ENCODE measurements at regions not wholly inside any gene's neighbourhood (a gene's known extent, or its start where the extent isn't known, plus 50 kb on each side); places are given as distances from the start of the nearest gene placed in this dataset.
A peak's percentile ranks its signal among the peaks of the same experiment; 100 is the strongest.

- Histone ChIP-seq H2AK5ac (ENCODE audit: low read length, severe bottlenecking) (no peak overlapping the region), H3K23ac (ENCODE audit: low read length in 2 of 2) (peak overlapping the region in 1 of 2 experiments; percentile 19), H3K18ac (ENCODE audit: low read depth in 1 of 2, low read length in 2 of 2) (peak overlapping the region; percentile 58 to 84), H3K27me3 (ENCODE audit: control insufficient read depth in 1 of 2, insufficient read depth in 1 of 2, low read length in 2 of 2) (no peaks in the 10 kb centered on the region), H3K4me1 (ENCODE audit: control insufficient read depth, insufficient read depth, low read depth, low read length) (peaks cover 16% of the 10 kb centered on the region), H3K9ac (ENCODE audit: low read length) (peak overlapping the region; percentile 74), H3K4me2 (ENCODE audit: low read length, poor library complexity, severe bottlenecking) (no peak overlapping the region), H3K9me3 (ENCODE audit: control insufficient read depth, low read length) (no peaks in the 10 kb centered on the region), H2BK15ac (ENCODE audit: low read depth, poor library complexity, severe bottlenecking) (no peak overlapping the region), H2BK120ac (ENCODE audit: low read depth, low read length) (peak overlapping the region; percentile 54), H3K4me3 (ENCODE audit: insufficient read depth in 1 of 2, low read depth in 1 of 2, low read length in 2 of 2) (peak overlapping the region in 1 of 2 experiments; percentile 54), H3K14ac (ENCODE audit: low read length in 2 of 2) (no peak overlapping the region), H3K27ac (ENCODE audit: low read length, poor library complexity, severe bottlenecking) (no peak overlapping the region), H2BK12ac (ENCODE audit: low read length in 2 of 2) (peak overlapping the region; percentile 2 to 82), H3K4ac (ENCODE audit: low read depth in 1 of 2, low read length in 2 of 2) (peak overlapping the region in 1 of 2 experiments; percentile 92), H4K91ac (ENCODE audit: low read length) (peak overlapping the region; percentile 73), H3K36me3 (ENCODE audit: control insufficient read depth in 1 of 2, insufficient read depth in 2 of 2, low read depth in 1 of 2, low read length in 2 of 2) (no peaks in the 10 kb centered on the region), H2BK5ac (ENCODE audit: low read depth, low read length, poor library complexity, severe bottlenecking) (no peak overlapping the region), H3K79me1 (replicated peaks; ENCODE audit: low read length, poor library complexity, severe bottlenecking) (no peaks in the 10 kb centered on the region), H4K8ac (ENCODE audit: low read length) (peak overlapping the region; percentile 71), H2AFZ (ENCODE audit: low read depth, low read length) (no peak overlapping the region)
- WGBS = 52% methylated on average over 8 of the region's 8 CpGs
- peak; percentile 91 for DNase-seq
Observed at GRCh38 chr1:244349103-244349531, 102.6 kb downstream of the ADSS2 start.

- Histone ChIP-seq H2BK5ac (ENCODE audit: low read depth, low read length, poor library complexity, severe bottlenecking) (no peak overlapping the region), H3K9ac (ENCODE audit: low read length) (peak overlapping the region; percentile 74), H3K9me3 (ENCODE audit: control insufficient read depth, low read length) (no peaks in the 10 kb centered on the region), H2BK12ac (ENCODE audit: low read length in 2 of 2) (no peak overlapping the region), H2BK15ac (ENCODE audit: low read depth, poor library complexity, severe bottlenecking) (no peak overlapping the region), H3K18ac (ENCODE audit: low read depth in 1 of 2, low read length in 2 of 2) (no peak overlapping the region), H4K8ac (ENCODE audit: low read length) (no peak overlapping the region), H3K27me3 (ENCODE audit: control insufficient read depth in 1 of 2, insufficient read depth in 1 of 2, low read length in 2 of 2) (no peaks in the 10 kb centered on the region), H2AFZ (ENCODE audit: low read depth, low read length) (no peak overlapping the region), H2BK120ac (ENCODE audit: low read depth, low read length) (no peak overlapping the region), H3K79me1 (replicated peaks; ENCODE audit: low read length, poor library complexity, severe bottlenecking) (no peaks in the 10 kb centered on the region), H3K14ac (ENCODE audit: low read length in 2 of 2) (no peak overlapping the region), H2AK5ac (ENCODE audit: low read length, severe bottlenecking) (no peak overlapping the region), H3K36me3 (ENCODE audit: control insufficient read depth in 1 of 2, insufficient read depth in 2 of 2, low read depth in 1 of 2, low read length in 2 of 2) (no peaks in the 10 kb centered on the region), H3K27ac (ENCODE audit: low read length, poor library complexity, severe bottlenecking) (no peak overlapping the region), H3K4ac (ENCODE audit: low read depth in 1 of 2, low read length in 2 of 2) (no peak overlapping the region), H3K4me3 (ENCODE audit: insufficient read depth in 1 of 2, low read depth in 1 of 2, low read length in 2 of 2) (peak overlapping the region in 1 of 2 experiments; percentile 54), H3K23ac (ENCODE audit: low read length in 2 of 2) (no peak overlapping the region), H3K4me2 (ENCODE audit: low read length, poor library complexity, severe bottlenecking) (no peak overlapping the region), H4K91ac (ENCODE audit: low read length) (peak overlapping the region; percentile 29), H3K4me1 (ENCODE audit: control insufficient read depth, insufficient read depth, low read depth, low read length) (peaks cover 16% of the 10 kb centered on the region)
- 3% methylated on average over 8 of the region's 8 CpGs for WGBS
- no peak for DNase-seq
Observed at GRCh38 chr1:244349581-244350001, 102.1 kb downstream of the ADSS2 start.

- Histone ChIP-seq H3K4me1 (ENCODE audit: control insufficient read depth, insufficient read depth, low read depth, low read length) (peaks cover 16% of the 10 kb centered on the region), H4K8ac (ENCODE audit: low read length) (no peak overlapping the region), H3K4me2 (ENCODE audit: low read length, poor library complexity, severe bottlenecking) (no peak overlapping the region), H2AFZ (ENCODE audit: low read depth, low read length) (no peak overlapping the region), H3K18ac (ENCODE audit: low read depth in 1 of 2, low read length in 2 of 2) (no peak overlapping the region), H3K4me3 (ENCODE audit: insufficient read depth in 1 of 2, low read depth in 1 of 2, low read length in 2 of 2) (peak overlapping the region in 1 of 2 experiments; percentile 54), H2AK5ac (ENCODE audit: low read length, severe bottlenecking) (no peak overlapping the region), H3K27ac (ENCODE audit: low read length, poor library complexity, severe bottlenecking) (no peak overlapping the region), H3K9ac (ENCODE audit: low read length) (no peak overlapping the region), H3K9me3 (ENCODE audit: control insufficient read depth, low read length) (no peaks in the 10 kb centered on the region), H2BK12ac (ENCODE audit: low read length in 2 of 2) (no peak overlapping the region), H2BK120ac (ENCODE audit: low read depth, low read length) (no peak overlapping the region), H2BK5ac (ENCODE audit: low read depth, low read length, poor library complexity, severe bottlenecking) (no peak overlapping the region), H3K27me3 (ENCODE audit: control insufficient read depth in 1 of 2, insufficient read depth in 1 of 2, low read length in 2 of 2) (no peaks in the 10 kb centered on the region), H2BK15ac (ENCODE audit: low read depth, poor library complexity, severe bottlenecking) (no peak overlapping the region), H3K4ac (ENCODE audit: low read depth in 1 of 2, low read length in 2 of 2) (no peak overlapping the region), H3K79me1 (replicated peaks; ENCODE audit: low read length, poor library complexity, severe bottlenecking) (no peaks in the 10 kb centered on the region), H3K14ac (ENCODE audit: low read length in 2 of 2) (no peak overlapping the region), H3K36me3 (ENCODE audit: control insufficient read depth in 1 of 2, insufficient read depth in 2 of 2, low read depth in 1 of 2, low read length in 2 of 2) (no peaks in the 10 kb centered on the region), H4K91ac (ENCODE audit: low read length) (no peak overlapping the region), H3K23ac (ENCODE audit: low read length in 2 of 2) (no peak overlapping the region)
- DNase-seq = no peak
- WGBS = 88% methylated on average over 5 of the region's 6 CpGs
Observed at GRCh38 chr1:244350027-244350426, 101.7 kb downstream of the ADSS2 start.

GRCh38 chr1:244352156-244352830 is 99.4 kb downstream of the ADSS2 start:
- Histone ChIP-seq H2BK15ac (ENCODE audit: low read depth, poor library complexity, severe bottlenecking) (peak overlapping the region; percentile 52), H2BK12ac (ENCODE audit: low read length in 2 of 2) (peak overlapping the region in 1 of 2 experiments; percentile 96), H3K14ac (ENCODE audit: low read length in 2 of 2) (no peak overlapping the region), H3K9ac (ENCODE audit: low read length) (no peak overlapping the region), H2BK120ac (ENCODE audit: low read depth, low read length) (peak overlapping the region; percentile 19), H3K18ac (ENCODE audit: low read depth in 1 of 2, low read length in 2 of 2) (peak overlapping the region in 1 of 2 experiments; percentile 54), H3K4me1 (ENCODE audit: control insufficient read depth, insufficient read depth, low read depth, low read length) (peaks cover 16% of the 10 kb centered on the region), H3K23ac (ENCODE audit: low read length in 2 of 2) (no peak overlapping the region), H3K9me3 (ENCODE audit: control insufficient read depth, low read length) (no peaks in the 10 kb centered on the region), H2AFZ (ENCODE audit: low read depth, low read length) (no peak overlapping the region), H2AK5ac (ENCODE audit: low read length, severe bottlenecking) (peak overlapping the region; percentile 23), H3K79me1 (replicated peaks; ENCODE audit: low read length, poor library complexity, severe bottlenecking) (no peaks in the 10 kb centered on the region), H3K27ac (ENCODE audit: low read length, poor library complexity, severe bottlenecking) (peak overlapping the region; percentile 80), H3K4me2 (ENCODE audit: low read length, poor library complexity, severe bottlenecking) (peak overlapping the region; percentile 38), H3K27me3 (ENCODE audit: control insufficient read depth in 1 of 2, insufficient read depth in 1 of 2, low read length in 2 of 2) (no peaks in the 10 kb centered on the region), H3K4me3 (ENCODE audit: insufficient read depth in 1 of 2, low read depth in 1 of 2, low read length in 2 of 2) (no peak overlapping the region), H2BK5ac (ENCODE audit: low read depth, low read length, poor library complexity, severe bottlenecking) (no peak overlapping the region), H3K36me3 (ENCODE audit: control insufficient read depth in 1 of 2, insufficient read depth in 2 of 2, low read depth in 1 of 2, low read length in 2 of 2) (no peaks in the 10 kb centered on the region), H4K91ac (ENCODE audit: low read length) (peak overlapping the region; percentile 80), H4K8ac (ENCODE audit: low read length) (peak overlapping the region; percentile 37), H3K4ac (ENCODE audit: low read depth in 1 of 2, low read length in 2 of 2) (peak overlapping the region; percentile 57 to 75)
- no peak for DNase-seq
- 95% methylated on average over 7 of the region's 7 CpGs for WGBS

Measured in mesenchymal stem cell (in vitro differentiated cells and primary cell).